ENCODE measurements at regions not wholly inside any gene's neighbourhood (a gene's known extent, or its start where the extent isn't known, plus 50 kb on each side); places are given as distances from the start of the nearest gene placed in this dataset.
A peak's percentile ranks its signal among the peaks of the same experiment; 100 is the strongest.

DNA sequence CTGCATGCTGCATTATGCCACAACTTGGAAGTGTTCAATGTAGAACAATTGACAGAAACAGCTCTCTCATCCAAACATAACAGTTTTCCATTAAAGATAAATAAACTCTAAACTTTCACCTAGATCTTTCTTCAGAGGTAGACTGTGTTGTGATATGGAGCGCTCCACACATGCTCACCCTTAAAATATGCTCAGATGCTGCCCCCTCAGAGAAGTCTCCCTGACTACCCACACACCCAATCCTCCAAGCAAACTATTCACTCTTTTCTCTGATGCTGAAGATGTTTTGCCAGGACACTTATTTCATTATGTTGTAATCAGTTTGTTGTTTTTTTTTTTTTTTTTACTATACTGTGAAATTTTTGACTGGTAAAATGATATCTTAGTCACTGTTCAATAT lies 206.6 kb upstream of the RASA1 start:
- Histone ChIP-seq H3K4me3 (ENCODE audit: low read depth, low read length, poor library complexity, severe bottlenecking) (no peak overlapping the region), H3K9me2 (ENCODE audit: insufficient read depth, low read length) (no peaks in the 10 kb centered on the region), H3K4me2 (ENCODE audit: low read length) (no peak overlapping the region), H3K79me2 (ENCODE audit: insufficient read depth, low read depth, low read length) (no peaks in the 10 kb centered on the region), H3K9me3 (ENCODE audit: low read length) (peaks cover 8% of the 10 kb centered on the region; the same call in 1 of the 2 replicates), H4K20me1 (ENCODE audit: insufficient read depth, low read length) (no peaks in the 10 kb centered on the region), H2AFZ (ENCODE audit: low read length) (no peak overlapping the region), H3K27ac (ENCODE audit: low read depth, low read length, poor library complexity, severe bottlenecking) (no peak overlapping the region), H3K36me3 (ENCODE audit: insufficient read depth, low read length) (no peaks in the 10 kb centered on the region), H3K4me1 (ENCODE audit: insufficient read depth, low read length, poor library complexity, severe bottlenecking) (peaks cover 11% of the 10 kb centered on the region)
- POLR2A ChIA-PET: interaction anchor here (0.7 to 0.9 kb wide), 2 partner anchors 11 to 394 kb away, joined by 3 read pairs; no protein-coding TSS in a partner anchor
- intact Hi-C loops (cut with micrococcal nuclease; ENCODE audit: unreplicated experiment): no loop called here
- TF ChIP-seq, protein P1, sequence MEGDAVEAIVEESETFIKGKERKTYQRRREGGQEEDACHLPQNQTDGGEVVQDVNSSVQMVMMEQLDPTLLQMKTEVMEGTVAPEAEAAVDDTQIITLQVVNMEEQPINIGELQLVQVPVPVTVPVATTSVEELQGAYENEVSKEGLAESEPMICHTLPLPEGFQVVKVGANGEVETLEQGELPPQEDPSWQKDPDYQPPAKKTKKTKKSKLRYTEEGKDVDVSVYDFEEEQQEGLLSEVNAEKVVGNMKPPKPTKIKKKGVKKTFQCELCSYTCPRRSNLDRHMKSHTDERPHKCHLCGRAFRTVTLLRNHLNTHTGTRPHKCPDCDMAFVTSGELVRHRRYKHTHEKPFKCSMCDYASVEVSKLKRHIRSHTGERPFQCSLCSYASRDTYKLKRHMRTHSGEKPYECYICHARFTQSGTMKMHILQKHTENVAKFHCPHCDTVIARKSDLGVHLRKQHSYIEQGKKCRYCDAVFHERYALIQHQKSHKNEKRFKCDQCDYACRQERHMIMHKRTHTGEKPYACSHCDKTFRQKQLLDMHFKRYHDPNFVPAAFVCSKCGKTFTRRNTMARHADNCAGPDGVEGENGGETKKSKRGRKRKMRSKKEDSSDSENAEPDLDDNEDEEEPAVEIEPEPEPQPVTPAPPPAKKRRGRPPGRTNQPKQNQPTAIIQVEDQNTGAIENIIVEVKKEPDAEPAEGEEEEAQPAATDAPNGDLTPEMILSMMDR (conservative IDR thresholded peaks at IDR 0.05; ENCODE audit: low read length): no peak
- TF ChIP-seq EZH2phosphoT487 (IDR thresholded peaks at IDR 0.05; ENCODE audit: borderline replicate concordance, low read depth, low read length): no peak
- BruUV-seq (replicated peaks): no TSS peak
- no peak for DNase-seq (ENCODE audit: low spot score)
- CTCF ChIA-PET (ENCODE audit: unreplicated experiment): no interaction called here

DNA sequence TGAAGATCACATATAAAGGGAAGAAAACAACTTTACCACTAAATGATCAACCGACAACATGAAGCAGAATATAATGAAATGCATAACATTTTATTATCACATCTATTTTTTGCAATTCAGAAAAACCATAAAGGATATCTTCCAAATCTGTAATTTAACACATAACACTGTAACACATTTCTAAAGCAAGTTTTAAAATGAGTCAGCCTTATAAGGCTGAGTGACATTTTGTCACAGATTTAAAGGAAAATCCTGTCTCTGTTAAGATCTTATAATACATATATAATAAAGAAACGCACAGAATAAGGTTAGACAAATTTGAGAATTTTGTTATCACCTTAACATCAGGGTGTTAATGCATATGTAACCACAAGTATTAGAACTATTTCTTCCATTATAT lies 198.4 kb upstream of the RASA1 start:
- Histone ChIP-seq H3K4me1 (ENCODE audit: insufficient read depth, low read length, poor library complexity, severe bottlenecking) (peaks cover 15% of the 10 kb centered on the region), H4K20me1 (ENCODE audit: insufficient read depth, low read length) (no peaks in the 10 kb centered on the region), H3K9me3 (ENCODE audit: low read length) (no peaks in the 10 kb centered on the region), H3K9me2 (ENCODE audit: insufficient read depth, low read length) (no peaks in the 10 kb centered on the region), H2AFZ (ENCODE audit: low read length) (0 out of 2 replicates have a peak overlapping the region, but pooled peaks have one; percentile 47), H3K79me2 (ENCODE audit: insufficient read depth, low read depth, low read length) (no peaks in the 10 kb centered on the region), H3K27ac (ENCODE audit: low read depth, low read length, poor library complexity, severe bottlenecking) (no peak overlapping the region), H3K4me2 (ENCODE audit: low read length) (no peak overlapping the region), H3K4me3 (ENCODE audit: low read depth, low read length, poor library complexity, severe bottlenecking) (no peak overlapping the region), H3K36me3 (ENCODE audit: insufficient read depth, low read length) (no peaks in the 10 kb centered on the region)
- CTCF ChIA-PET (ENCODE audit: unreplicated experiment): no interaction called here
- no peak for DNase-seq (ENCODE audit: low spot score)
- no TSS peak for BruUV-seq (replicated peaks)
- TF ChIP-seq, protein P1 (conservative IDR thresholded peaks at IDR 0.05; ENCODE audit: low read length): no peak
- TF ChIP-seq EZH2phosphoT487 (IDR thresholded peaks at IDR 0.05; ENCODE audit: borderline replicate concordance, low read depth, low read length): no peak
- intact Hi-C loops (cut with micrococcal nuclease; ENCODE audit: unreplicated experiment): no loop called here
- POLR2A ChIA-PET: no interaction called here

DNA sequence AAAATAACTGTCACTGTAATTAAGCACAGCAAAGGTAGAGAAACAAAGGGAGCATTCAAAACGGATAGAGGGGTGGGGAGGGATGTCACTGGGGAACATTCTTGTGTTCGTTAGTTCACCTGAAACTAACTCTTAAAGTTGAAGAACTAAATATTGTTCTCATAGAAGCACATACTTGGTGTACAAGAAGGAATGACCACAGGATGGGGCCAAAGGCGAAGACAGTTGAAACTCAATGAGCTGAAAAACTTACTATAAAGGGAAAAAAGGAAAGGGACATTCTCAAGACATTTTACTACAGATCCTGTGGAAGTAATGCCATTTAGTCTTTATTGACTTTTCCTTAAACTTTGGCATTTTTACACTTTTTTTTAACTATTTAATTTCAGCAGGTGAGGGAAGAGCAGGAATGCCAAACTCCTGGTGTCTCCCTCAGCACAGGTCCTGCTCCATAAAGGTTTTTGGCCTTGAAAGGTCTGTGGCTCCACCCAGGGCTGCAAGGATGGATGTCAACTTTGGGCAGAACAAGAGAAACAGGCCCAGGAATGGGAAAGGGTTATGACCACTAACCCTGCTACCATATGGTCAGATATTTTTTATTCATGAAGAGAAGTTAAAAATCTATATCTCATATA lies 197.6 kb upstream of the RASA1 start:
- peak; percentile 48 for DNase-seq (ENCODE audit: low spot score)
- TF ChIP-seq EZH2phosphoT487 (IDR thresholded peaks at IDR 0.05; ENCODE audit: borderline replicate concordance, low read depth, low read length): no peak
- TF ChIP-seq, protein P1 (conservative IDR thresholded peaks at IDR 0.05; ENCODE audit: low read length): peak; percentile 69
- Histone ChIP-seq H3K36me3 (ENCODE audit: insufficient read depth, low read length) (no peaks in the 10 kb centered on the region), H3K79me2 (ENCODE audit: insufficient read depth, low read depth, low read length) (no peaks in the 10 kb centered on the region), H2AFZ (ENCODE audit: low read length) (peak overlapping the region; percentile 47; the same call in 1 of the 2 replicates), H3K9me3 (ENCODE audit: low read length) (no peaks in the 10 kb centered on the region), H4K20me1 (ENCODE audit: insufficient read depth, low read length) (no peaks in the 10 kb centered on the region), H3K4me2 (ENCODE audit: low read length) (peak overlapping the region; percentile 21; the same call in 1 of the 2 replicates), H3K4me3 (ENCODE audit: low read depth, low read length, poor library complexity, severe bottlenecking) (no peak overlapping the region), H3K4me1 (ENCODE audit: insufficient read depth, low read length, poor library complexity, severe bottlenecking) (peaks cover 23% of the 10 kb centered on the region), H3K9me2 (ENCODE audit: insufficient read depth, low read length) (no peaks in the 10 kb centered on the region), H3K27ac (ENCODE audit: low read depth, low read length, poor library complexity, severe bottlenecking) (no peak overlapping the region)
- ChIA-PET CTCF (ENCODE audit: unreplicated experiment) (no interaction called here), POLR2A (interaction anchor here (1.9 to 2.0 kb wide), 2 partner anchors 10 to 12 kb away, joined by 4 to 7 read pairs; no protein-coding TSS in a partner anchor)
- no TSS peak for BruUV-seq (replicated peaks)
- intact Hi-C loops (cut with micrococcal nuclease; ENCODE audit: unreplicated experiment): loop anchor here (5.0 kb wide), 1 partner anchor 332 kb away; no protein-coding TSS in a partner anchor

Measured in OCI-LY7 (cell line).